ENCODE measurements at regions not wholly inside any gene's neighbourhood (a gene's known extent, or its start where the extent isn't known, plus 50 kb on each side); places are given as distances from the start of the nearest gene placed in this dataset.

DNA sequence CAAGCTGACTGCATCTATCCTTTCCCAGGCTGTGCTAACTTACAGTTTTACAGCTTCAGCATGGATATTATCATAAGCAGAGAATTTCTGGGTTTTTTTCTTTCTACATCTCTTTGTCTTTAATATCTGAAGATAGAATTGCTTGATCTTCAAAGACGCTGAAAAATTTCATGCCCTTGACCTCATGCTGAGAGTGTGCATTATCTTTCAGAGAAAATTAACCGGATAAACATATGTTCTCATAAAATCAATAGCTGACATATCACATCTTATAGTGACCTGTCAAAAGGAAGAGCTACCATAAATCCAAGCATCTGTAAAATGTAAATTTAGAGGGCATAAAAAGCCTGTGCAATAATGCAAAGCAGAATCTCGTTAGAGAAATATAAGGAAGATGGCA is 1704.1 kb upstream of the FLRT2 start:
- TF ChIP-seq, protein P1, sequence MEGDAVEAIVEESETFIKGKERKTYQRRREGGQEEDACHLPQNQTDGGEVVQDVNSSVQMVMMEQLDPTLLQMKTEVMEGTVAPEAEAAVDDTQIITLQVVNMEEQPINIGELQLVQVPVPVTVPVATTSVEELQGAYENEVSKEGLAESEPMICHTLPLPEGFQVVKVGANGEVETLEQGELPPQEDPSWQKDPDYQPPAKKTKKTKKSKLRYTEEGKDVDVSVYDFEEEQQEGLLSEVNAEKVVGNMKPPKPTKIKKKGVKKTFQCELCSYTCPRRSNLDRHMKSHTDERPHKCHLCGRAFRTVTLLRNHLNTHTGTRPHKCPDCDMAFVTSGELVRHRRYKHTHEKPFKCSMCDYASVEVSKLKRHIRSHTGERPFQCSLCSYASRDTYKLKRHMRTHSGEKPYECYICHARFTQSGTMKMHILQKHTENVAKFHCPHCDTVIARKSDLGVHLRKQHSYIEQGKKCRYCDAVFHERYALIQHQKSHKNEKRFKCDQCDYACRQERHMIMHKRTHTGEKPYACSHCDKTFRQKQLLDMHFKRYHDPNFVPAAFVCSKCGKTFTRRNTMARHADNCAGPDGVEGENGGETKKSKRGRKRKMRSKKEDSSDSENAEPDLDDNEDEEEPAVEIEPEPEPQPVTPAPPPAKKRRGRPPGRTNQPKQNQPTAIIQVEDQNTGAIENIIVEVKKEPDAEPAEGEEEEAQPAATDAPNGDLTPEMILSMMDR (IDR thresholded peaks at IDR 0.05; ENCODE audit: extremely low read depth in 1 of 2, insufficient read depth in 1 of 2, low read depth in 1 of 2, low read length in 2 of 2), result no peak
- no peak for TF ChIP-seq POLR2A (IDR thresholded peaks at IDR 0.05; ENCODE audit: low read depth, low read length)
- no peak for TF ChIP-seq EZH2 (IDR thresholded peaks at IDR 0.05; ENCODE audit: borderline replicate concordance, low read depth, low read length, severe bottlenecking)
- no peak for TF ChIP-seq FOS (IDR thresholded peaks at IDR 0.05; ENCODE audit: borderline replicate concordance, insufficient read depth, low read length)
